ENCODE measurements at regions not wholly inside any gene's neighbourhood (a gene's known extent, or its start where the extent isn't known, plus 50 kb on each side); places are given as distances from the start of the nearest gene placed in this dataset.

DNA sequence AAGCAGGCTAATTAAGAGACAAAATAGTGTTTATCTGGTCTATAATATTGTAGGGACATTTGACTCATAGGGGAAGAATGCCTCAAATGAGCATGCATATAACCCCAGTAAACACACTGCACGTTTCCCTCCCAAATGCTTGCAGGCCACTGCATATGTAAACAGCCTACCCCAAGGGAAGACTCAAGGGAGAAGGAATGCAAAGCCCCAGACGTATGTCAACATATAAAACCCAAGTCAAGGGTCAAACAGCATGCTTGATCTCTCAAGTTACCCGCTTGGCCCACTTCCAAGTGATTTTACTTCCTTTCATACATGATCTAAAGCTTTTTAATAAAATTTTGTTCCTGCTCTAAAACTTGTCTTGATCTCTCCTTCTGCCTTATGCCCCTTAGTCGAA lies 1090.0 kb downstream of the OTOL1 start:
- H3K79me1 ChIP-seq (ENCODE audit: insufficient read depth, low read depth, low read length, poor library complexity, severe bottlenecking): no peaks in the 10 kb centered on the region
- no peak overlapping the region for H2AK5ac ChIP-seq (ENCODE audit: insufficient read length, low read length)
- TF ChIP-seq, protein P1, sequence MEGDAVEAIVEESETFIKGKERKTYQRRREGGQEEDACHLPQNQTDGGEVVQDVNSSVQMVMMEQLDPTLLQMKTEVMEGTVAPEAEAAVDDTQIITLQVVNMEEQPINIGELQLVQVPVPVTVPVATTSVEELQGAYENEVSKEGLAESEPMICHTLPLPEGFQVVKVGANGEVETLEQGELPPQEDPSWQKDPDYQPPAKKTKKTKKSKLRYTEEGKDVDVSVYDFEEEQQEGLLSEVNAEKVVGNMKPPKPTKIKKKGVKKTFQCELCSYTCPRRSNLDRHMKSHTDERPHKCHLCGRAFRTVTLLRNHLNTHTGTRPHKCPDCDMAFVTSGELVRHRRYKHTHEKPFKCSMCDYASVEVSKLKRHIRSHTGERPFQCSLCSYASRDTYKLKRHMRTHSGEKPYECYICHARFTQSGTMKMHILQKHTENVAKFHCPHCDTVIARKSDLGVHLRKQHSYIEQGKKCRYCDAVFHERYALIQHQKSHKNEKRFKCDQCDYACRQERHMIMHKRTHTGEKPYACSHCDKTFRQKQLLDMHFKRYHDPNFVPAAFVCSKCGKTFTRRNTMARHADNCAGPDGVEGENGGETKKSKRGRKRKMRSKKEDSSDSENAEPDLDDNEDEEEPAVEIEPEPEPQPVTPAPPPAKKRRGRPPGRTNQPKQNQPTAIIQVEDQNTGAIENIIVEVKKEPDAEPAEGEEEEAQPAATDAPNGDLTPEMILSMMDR (conservative IDR thresholded peaks at IDR 0.05): no peak
- H3K4me1 Mint-ChIP-seq: peaks cover 0 to 16% of the 10 kb centered on the region in 2 experiments; a peak in 1 of 4 replicates
- no peaks in the 10 kb centered on the region for H3K27me3 ChIP-seq (ENCODE audit: insufficient read depth, low read length)
- no peak overlapping the region for H3K27ac ChIP-seq (ENCODE audit: insufficient read length, low read depth, low read length)
- H3K18ac ChIP-seq (ENCODE audit: insufficient read length, low read depth, low read length): no peak overlapping the region
- H3K79me2 ChIP-seq (ENCODE audit: insufficient read depth, low read length): no peaks in the 10 kb centered on the region
- peaks cover 0 to 2% (median 0%) of the 10 kb centered on the region in 3 experiments; a peak in 2 of 7 replicates for H3K36me3 Mint-ChIP-seq (ENCODE audit: insufficient read depth in 1 of 3, low read depth in 3 of 3)
- peak overlapping the region in 1 of 3 experiments; percentile 62; a peak in 1 of 7 replicates for H3K27ac Mint-ChIP-seq
- H3K14ac ChIP-seq (ENCODE audit: insufficient read depth, low read length): no peak overlapping the region
- H3K9me3 Mint-ChIP-seq: peaks cover 0 to 10% of the 10 kb centered on the region in 2 experiments; a peak in 3 of 5 replicates
- no peak overlapping the region for H3T11ph ChIP-seq (ENCODE audit: low read length)
- no peak overlapping the region for H3K9ac ChIP-seq (ENCODE audit: extremely low read depth, insufficient read length, low read length)
- no peak for DNase-seq
- no peaks in the 10 kb centered on the region for H3K23me2 ChIP-seq (ENCODE audit: insufficient read length, low read depth, low read length, poor library complexity, severe bottlenecking)
- no peak overlapping the region for H2BK12ac ChIP-seq (ENCODE audit: insufficient read length, low read depth, low read length)
- no peak overlapping the region for H3K56ac ChIP-seq (ENCODE audit: insufficient read length, low read depth, low read length)
- no peaks in the 10 kb centered on the region for H3K9me3 ChIP-seq (ENCODE audit: control insufficient read depth, low read depth, low read length)
- no peak overlapping the region for H3K4me3 Mint-ChIP-seq
- H4K20me1 ChIP-seq (ENCODE audit: control insufficient read depth, insufficient read depth, insufficient read length): no peaks in the 10 kb centered on the region
- H2BK5ac ChIP-seq (ENCODE audit: insufficient read length, low read length): no peak overlapping the region
- no peak overlapping the region for H4K8ac ChIP-seq (replicated peaks; ENCODE audit: insufficient read length, low read depth, low read length)
- H3K23ac ChIP-seq (ENCODE audit: insufficient read length, low read depth, low read length): no peak overlapping the region
- H2AFZ ChIP-seq (ENCODE audit: low read length): no peak overlapping the region
- H4K5ac ChIP-seq (ENCODE audit: insufficient read length, low read depth, low read length): no peak overlapping the region
- no peak overlapping the region for H4K91ac ChIP-seq (ENCODE audit: insufficient read length, low read depth, low read length)
- H3K27me3 Mint-ChIP-seq (ENCODE audit: low read depth): no peaks in the 10 kb centered on the region
- no CpG with 5 or more reads among the region's 4 CpGs for WGBS (ENCODE audit: extremely low coverage, insufficient read length, low lambda C conversion rate)
- no peak overlapping the region for H3K4me2 ChIP-seq (ENCODE audit: insufficient read depth, insufficient read length, low read length)
- no peak overlapping the region for H2BK120ac ChIP-seq (ENCODE audit: low read depth, low read length, poor library complexity, severe bottlenecking)
- no peaks in the 10 kb centered on the region for H3K4me1 ChIP-seq (ENCODE audit: insufficient read depth, low read length)
- H2BK15ac ChIP-seq (ENCODE audit: low read depth, low read length): no peak overlapping the region
- H2BK20ac ChIP-seq (ENCODE audit: low read depth, low read length, poor library complexity, severe bottlenecking): no peak overlapping the region
- H3K4ac ChIP-seq (ENCODE audit: low read depth, low read length): no peak overlapping the region

All from H9 (cell line).